H1 (cell line): ENCODE measurements at regions not wholly inside any gene's neighbourhood (a gene's known extent, or its start where the extent isn't known, plus 50 kb on each side); places are given as distances from the start of the nearest gene placed in this dataset.

Experiments used
- E2F6 ChIP-seq: IDR thresholded peaks from 2 replicates; pipeline ENCODE4 v1.6.1; 2012; ENCODE audit warnings: inconsistent platforms
- KDM1A ChIP-seq: fragments of 200-600, 300-600 bp; sonication (generic); IDR thresholded peaks from 2 replicates; pipeline ENCODE4 v1.7.1; 2016; ENCODE audit warnings: mild to moderate bottlenecking, low read length, borderline replicate concordance
- RNF2 ChIP-seq: fragments of 200-900, 300-1000 bp; sonication (generic); IDR thresholded peaks from 2 replicates; pipeline ENCODE4 v1.7.1; 2016; ENCODE audit warnings: borderline replicate concordance, low read depth, mild to moderate bottlenecking, antibody characterized with exemption, low read length; ENCODE audit not compliant: poor library complexity, severe bottlenecking; ENCODE audit errors: missing control alignments
- TAF7 ChIP-seq: optimal IDR thresholded peaks from 2 replicates; pipeline ENCODE3; 2011; ENCODE audit warnings: low read depth, mild to moderate bottlenecking, inconsistent platforms, low read length, moderate library complexity, borderline replicate concordance

- TF ChIP-seq E2F6 (no peak), RNF2 (no peak), KDM1A (no peak), TAF7 (no peak)
Observed at GRCh38 chr10:4022473-4022872, 237.5 kb upstream of the KLF6 start (continued).
